ENCODE measurements at regions not wholly inside any gene's neighbourhood (a gene's known extent, or its start where the extent isn't known, plus 50 kb on each side); places are given as distances from the start of the nearest gene placed in this dataset.

- DNase-seq (ENCODE audit: low spot score): no peak
Measured at GRCh38 chr4:8698341-8699062, 105.9 kb downstream of the CPZ start.

- DNase-seq (ENCODE audit: low spot score): no peak
Measured at GRCh38 chr4:8697826-8698225, 105.3 kb downstream of the CPZ start.

GRCh38 chr4:8696369-8697127 is 104.0 kb downstream of the CPZ start:
- no peak for DNase-seq (ENCODE audit: low spot score)

- no peak for DNase-seq (ENCODE audit: low spot score)
Measured at GRCh38 chr4:8695237-8696219, 103.0 kb downstream of the CPZ start.

- no peak for DNase-seq (ENCODE audit: low spot score)
Measured at GRCh38 chr4:8694651-8695151, 102.1 kb downstream of the CPZ start.

- no peak for DNase-seq (ENCODE audit: low spot score)
Measured at GRCh38 chr4:8694226-8694625, 101.7 kb downstream of the CPZ start.

- DNase-seq (ENCODE audit: low spot score): no peak
Measured at GRCh38 chr4:8691151-8691775, 98.7 kb downstream of the CPZ start.

GRCh38 chr4:8690216-8691150 is 97.9 kb downstream of the CPZ start:
- no peak for DNase-seq (ENCODE audit: low spot score)

GRCh38 chr4:8689741-8690140 is 97.2 kb downstream of the CPZ start:
- no peak for DNase-seq (ENCODE audit: low spot score)

- no peak for DNase-seq (ENCODE audit: low spot score)
Measured at GRCh38 chr4:8688908-8689445, 96.4 kb downstream of the CPZ start.

- DNase-seq (ENCODE audit: low spot score): no peak
Measured at GRCh38 chr4:8688041-8688907, 95.7 kb downstream of the CPZ start.

- DNase-seq (ENCODE audit: low spot score): no peak
Measured at GRCh38 chr4:8687083-8687482, 94.5 kb downstream of the CPZ start.

- DNase-seq (ENCODE audit: low spot score): no peak
Measured at GRCh38 chr4:8685831-8686230, 93.3 kb downstream of the CPZ start.

GRCh38 chr4:8683462-8683861 is 90.9 kb downstream of the CPZ start:
- DNase-seq (ENCODE audit: low spot score): no peak

GRCh38 chr4:8682725-8683124 is 90.2 kb downstream of the CPZ start:
- no peak for DNase-seq (ENCODE audit: low spot score)

- DNase-seq (ENCODE audit: low spot score): no peak
Measured at GRCh38 chr4:8682296-8682695, 89.7 kb downstream of the CPZ start.

GRCh38 chr4:8681391-8681790 is 88.8 kb downstream of the CPZ start:
- no peak for DNase-seq (ENCODE audit: low spot score)

GRCh38 chr4:8679032-8679431 is 86.5 kb downstream of the CPZ start:
- DNase-seq (ENCODE audit: low spot score): no peak

GRCh38 chr4:8676676-8677075 is 84.1 kb downstream of the CPZ start:
- DNase-seq (ENCODE audit: low spot score): no peak

Measured in mucosa of gallbladder (tissue), 1 donor.